Thyroid gland (tissue), 4 donors: ENCODE measurements at regions not wholly inside any gene's neighbourhood (a gene's known extent, or its start where the extent isn't known, plus 50 kb on each side); places are given as distances from the start of the nearest gene placed in this dataset.

Source experiments
- POLR2A ChIP-seq, 2 donors: fragments of 450-650 bp; IDR thresholded peaks; one replicate each; pipeline ENCODE4 v1.6.1; 2017; ENCODE audit warnings: antibody characterized with exemption in 2 of 2, mild to moderate bottlenecking in 2 of 2, moderate library complexity in 1 of 2
- TF ChIP-seq, protein P1 (sequence below), 6 experiments: fragments of 200-600 bp in 3 of 6; fragments of 450-650 bp in 3 of 6; sonication (generic) in 3 of 6; IDR thresholded peaks; one replicate each; pipeline ENCODE4 v1.5.1; 2016 to 2019; ENCODE audit warnings: antibody characterized with exemption in 6 of 6, mild to moderate bottlenecking in 2 of 6, inconsistent platforms in 1 of 6, moderate library complexity in 1 of 6

DNA sequence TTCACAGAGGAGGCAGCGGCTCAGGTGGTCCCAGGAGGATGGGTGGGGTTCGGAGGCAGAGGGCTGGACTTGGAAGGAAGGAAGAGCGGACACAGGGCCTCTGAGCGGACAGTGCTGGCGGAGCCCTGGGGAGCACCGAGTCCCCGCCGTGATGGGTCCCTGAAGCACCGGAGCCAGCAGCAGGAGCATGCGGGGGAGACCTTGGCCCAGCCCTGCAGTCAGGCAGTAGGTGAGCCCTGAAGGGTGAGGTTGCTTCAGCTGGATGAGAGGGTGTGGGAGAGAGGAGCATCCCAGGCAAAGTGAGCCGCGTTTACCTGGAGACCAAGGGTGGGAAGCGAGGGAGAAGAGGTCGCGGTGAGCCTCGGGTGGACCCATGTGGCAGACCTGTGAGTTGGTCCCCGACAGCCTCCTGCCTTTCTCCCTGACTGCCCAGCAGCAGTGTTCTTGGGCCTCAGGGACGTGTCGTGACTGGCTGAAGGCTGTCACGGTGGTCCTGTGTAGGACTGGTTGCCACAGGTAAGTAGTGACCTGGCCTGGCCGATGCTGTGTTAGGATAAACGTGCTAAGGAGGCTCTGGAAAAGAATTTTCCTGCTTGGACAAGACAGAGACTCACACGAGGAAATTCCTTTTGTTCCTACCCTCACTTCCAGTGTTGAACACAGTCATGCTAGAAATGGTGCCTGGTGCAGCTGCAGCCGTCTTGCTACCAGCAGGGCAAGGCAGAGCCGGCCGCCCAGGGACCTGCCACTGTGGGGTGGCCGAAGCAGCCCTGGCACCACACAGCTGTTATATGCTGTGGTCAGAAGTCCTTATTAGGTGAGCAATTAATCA is 73.0 kb downstream of the RRM2 start:
- TF ChIP-seq, protein P1, sequence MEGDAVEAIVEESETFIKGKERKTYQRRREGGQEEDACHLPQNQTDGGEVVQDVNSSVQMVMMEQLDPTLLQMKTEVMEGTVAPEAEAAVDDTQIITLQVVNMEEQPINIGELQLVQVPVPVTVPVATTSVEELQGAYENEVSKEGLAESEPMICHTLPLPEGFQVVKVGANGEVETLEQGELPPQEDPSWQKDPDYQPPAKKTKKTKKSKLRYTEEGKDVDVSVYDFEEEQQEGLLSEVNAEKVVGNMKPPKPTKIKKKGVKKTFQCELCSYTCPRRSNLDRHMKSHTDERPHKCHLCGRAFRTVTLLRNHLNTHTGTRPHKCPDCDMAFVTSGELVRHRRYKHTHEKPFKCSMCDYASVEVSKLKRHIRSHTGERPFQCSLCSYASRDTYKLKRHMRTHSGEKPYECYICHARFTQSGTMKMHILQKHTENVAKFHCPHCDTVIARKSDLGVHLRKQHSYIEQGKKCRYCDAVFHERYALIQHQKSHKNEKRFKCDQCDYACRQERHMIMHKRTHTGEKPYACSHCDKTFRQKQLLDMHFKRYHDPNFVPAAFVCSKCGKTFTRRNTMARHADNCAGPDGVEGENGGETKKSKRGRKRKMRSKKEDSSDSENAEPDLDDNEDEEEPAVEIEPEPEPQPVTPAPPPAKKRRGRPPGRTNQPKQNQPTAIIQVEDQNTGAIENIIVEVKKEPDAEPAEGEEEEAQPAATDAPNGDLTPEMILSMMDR (IDR thresholded peaks at IDR 0.05): no peak
- TF ChIP-seq POLR2A (IDR thresholded peaks at IDR 0.05): no peak
